Prostate gland (tissue), 2 donors: ENCODE measurements at regions not wholly inside any gene's neighbourhood (a gene's known extent, or its start where the extent isn't known, plus 50 kb on each side); places are given as distances from the start of the nearest gene placed in this dataset.
"Not testable (repeated sequence)": the region's sequence is repeated elsewhere in the genome, so short reads cannot be mapped to it uniquely, and the experiment has no call there.

Experiments
- CTCF ChIP-seq, 4 experiments: fragments of 200-600 bp in 2 of 4; fragments of 450-650 bp in 2 of 4; sonication (generic) in 2 of 4; IDR thresholded peaks; 1 replicate in 3 of 4; 2 replicates in 1 of 4; pipeline ENCODE4 v1.5.1; 2016 to 2019; ENCODE audit warnings: antibody characterized with exemption in 4 of 4, mild to moderate bottlenecking in 2 of 4, moderate library complexity in 2 of 4
- POLR2A ChIP-seq: fragments of 450-650 bp; IDR thresholded peaks from one replicate; pipeline ENCODE4 v1.6.1; 2016; ENCODE audit warnings: antibody characterized with exemption, mild to moderate bottlenecking
- POLR2AphosphoS5 ChIP-seq: sonication (generic); formaldehyde crosslinking; IDR thresholded peaks from one replicate; pipeline ENCODE4 v1.6.1; 2017; ENCODE audit warnings: antibody characterized with exemption

- not testable (repeated sequence) for TF ChIP-seq CTCF (IDR thresholded peaks at IDR 0.05); POLR2A; POLR2AphosphoS5
Observed at GRCh38 chr13:56188582-56188981, 952.1 kb upstream of the PRR20A start.
